Panc1 (cell line): ENCODE measurements at regions not wholly inside any gene's neighbourhood (a gene's known extent, or its start where the extent isn't known, plus 50 kb on each side); places are given as distances from the start of the nearest gene placed in this dataset.
A peak's percentile ranks its signal among the peaks of the same experiment; 100 is the strongest.

ENCODE experiments used
- ATAC-seq: fragments of 200-7000 bp; cut with Tn5 transposase; 2 replicates; pipeline ENCODE4 v1.9.1; 2020; ENCODE audit warnings: mild to moderate bottlenecking, moderate library complexity
- BruUV-seq: library from RNA; stranded (reverse); fragments of 400-500 nt; replicated peaks from 2 replicates; lab custom pipeline; 2021; lab: Mats Ljungman, UMichigan
- CTCF ChIA-PET: fragments of 300-600 bp; sonication (Branson Sonifier 250); formaldehyde crosslinking; loops from one replicate; lab custom pipeline; 2022; ENCODE audit warnings: antibody characterized with exemption; lab: Charles Lee
- POLR2A ChIA-PET: fragments of 300-600 bp; sonication (Branson Sonifier 250); formaldehyde crosslinking; loops from one replicate; lab custom pipeline; 2022; ENCODE audit warnings: antibody characterized with exemption; lab: Charles Lee
- DNase-seq: peaks from one replicate; pipeline ENCODE4 v3.0.0-alpha.2; 2010; ENCODE audit warnings: low read depth, low spot score
- H3K27ac ChIP-seq: 2 replicates; pipeline ENCODE4 v1.5.1; 2011; ENCODE audit warnings: mild to moderate bottlenecking, low read length, inconsistent platforms
- H3K27me3 ChIP-seq: fragments of 200-500 bp; sonication (Bioruptor generic); 2 replicates; pipeline ENCODE4 v1.6.0; 2014; ENCODE audit warnings: low read length, inconsistent platforms; ENCODE audit not compliant: control insufficient read depth, insufficient read depth
- H3K36me3 ChIP-seq: fragments of 200-500 bp; sonication (Bioruptor generic); 2 replicates; pipeline ENCODE4 v1.5.1; 2014; ENCODE audit warnings: inconsistent platforms, mild to moderate bottlenecking, low read length, moderate library complexity; ENCODE audit not compliant: control insufficient read depth, insufficient read depth
- H3K4me1 ChIP-seq: 2 replicates; pipeline ENCODE4 v1.5.1; 2011; ENCODE audit warnings: inconsistent platforms, mild to moderate bottlenecking, low read length, moderate library complexity; ENCODE audit not compliant: control insufficient read depth, insufficient read depth
- H3K4me3 ChIP-seq, 2 experiments: 2 replicates each; pipeline ENCODE4 v1.5.1; 2011 to 2012; ENCODE audit warnings: low read depth in 2 of 2, low read length in 2 of 2, mild to moderate bottlenecking in 2 of 2, inconsistent platforms in 1 of 2, moderate library complexity in 1 of 2
- H3K9me3 ChIP-seq: fragments of 200-500 bp; sonication (Bioruptor generic); 2 replicates; pipeline ENCODE4 v1.5.1; 2014; ENCODE audit warnings: low read depth, mild to moderate bottlenecking, inconsistent platforms, low read length, moderate library complexity; ENCODE audit not compliant: control insufficient read depth, insufficient read depth
- POLR2AphosphoS5 ChIP-seq: IDR thresholded peaks from 2 replicates; pipeline ENCODE4 v1.6.1; 2012; ENCODE audit warnings: mild to moderate bottlenecking, low read depth, low read length, moderate library complexity
- REST ChIP-seq, 2 experiments: IDR thresholded peaks; 2 replicates each; pipeline ENCODE4 v1.6.1; 2011 to 2012; ENCODE audit warnings: low read depth in 2 of 2, control low read depth in 1 of 2, low read length in 1 of 2, mild to moderate bottlenecking in 1 of 2, moderate library complexity in 1 of 2; ENCODE audit not compliant: insufficient read depth in 1 of 2
- SIN3A ChIP-seq: IDR thresholded peaks from 2 replicates; pipeline ENCODE4 v1.6.1; 2012; ENCODE audit warnings: low read depth, mild to moderate bottlenecking, low read length, moderate library complexity, borderline replicate concordance; ENCODE audit not compliant: insufficient read depth
- TCF7L2 ChIP-seq: IDR thresholded peaks from 2 replicates; pipeline ENCODE4 v1.6.1; 2011; ENCODE audit warnings: mild to moderate bottlenecking, low read depth, low read length, inconsistent platforms
- in situ Hi-C: cut with HindIII; loops from 2 replicates; pipeline ENCODE4 v1.10.0; 2016; ENCODE audit warnings: low sequenced_read_pairs, low pct_unique_long_range_greater_than_20kb
- intact Hi-C: fragments of 100-400 bp; cut with micrococcal nuclease; formaldehyde crosslinking; loops from one replicate; pipeline ENCODE4 v1.10.0; 2022; ENCODE audit not compliant: unreplicated experiment
- TF ChIP-seq, protein P1 (sequence below): fragments of 450-650 bp; IDR thresholded peaks from 2 replicates; pipeline ENCODE4 v1.5.1; 2017; ENCODE audit warnings: mild to moderate bottlenecking

DNA sequence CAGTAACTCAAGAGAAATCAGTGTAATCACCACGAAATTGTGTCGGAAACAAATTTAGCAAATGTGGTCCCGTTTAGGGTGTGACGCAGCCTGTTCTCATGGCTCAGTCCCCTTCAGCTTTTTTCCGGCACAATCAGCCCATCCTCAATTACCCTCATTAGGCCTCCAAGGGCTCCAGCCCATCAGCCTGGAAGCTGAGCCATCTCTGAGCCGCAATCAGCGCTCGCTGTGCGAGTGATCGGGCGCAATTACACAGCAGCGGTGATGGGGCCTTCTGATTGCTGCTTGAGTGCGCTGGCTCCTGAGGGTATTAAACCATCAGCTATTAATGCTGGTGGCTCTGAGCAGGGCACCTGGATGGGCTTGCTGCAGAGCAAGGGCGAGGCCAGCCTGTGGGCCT is 55.6 kb downstream of the PLXNA1 start:
- Histone ChIP-seq H3K27ac (no peak overlapping the region), H3K27me3 (no peaks in the 10 kb centered on the region), H3K4me3 (no peak overlapping the region), H3K4me1 (peaks cover 6% of the 10 kb centered on the region), H3K36me3 (no peaks in the 10 kb centered on the region), H3K9me3 (no peaks in the 10 kb centered on the region)
- no TSS peak for BruUV-seq
- ATAC-seq (no peak), DNase-seq (no peak)
- in situ Hi-C loops (no loop called here), intact Hi-C loops (no loop called here)
- TF ChIP-seq POLR2AphosphoS5 (no peak), TCF7L2 (no peak), SIN3A (no peak), REST (IDR thresholded peaks at IDR 0.05; ENCODE audit: insufficient read depth in 1 of 2, low read depth in 2 of 2, low read length in 1 of 2) (no peak)
- TF ChIP-seq, protein P1, sequence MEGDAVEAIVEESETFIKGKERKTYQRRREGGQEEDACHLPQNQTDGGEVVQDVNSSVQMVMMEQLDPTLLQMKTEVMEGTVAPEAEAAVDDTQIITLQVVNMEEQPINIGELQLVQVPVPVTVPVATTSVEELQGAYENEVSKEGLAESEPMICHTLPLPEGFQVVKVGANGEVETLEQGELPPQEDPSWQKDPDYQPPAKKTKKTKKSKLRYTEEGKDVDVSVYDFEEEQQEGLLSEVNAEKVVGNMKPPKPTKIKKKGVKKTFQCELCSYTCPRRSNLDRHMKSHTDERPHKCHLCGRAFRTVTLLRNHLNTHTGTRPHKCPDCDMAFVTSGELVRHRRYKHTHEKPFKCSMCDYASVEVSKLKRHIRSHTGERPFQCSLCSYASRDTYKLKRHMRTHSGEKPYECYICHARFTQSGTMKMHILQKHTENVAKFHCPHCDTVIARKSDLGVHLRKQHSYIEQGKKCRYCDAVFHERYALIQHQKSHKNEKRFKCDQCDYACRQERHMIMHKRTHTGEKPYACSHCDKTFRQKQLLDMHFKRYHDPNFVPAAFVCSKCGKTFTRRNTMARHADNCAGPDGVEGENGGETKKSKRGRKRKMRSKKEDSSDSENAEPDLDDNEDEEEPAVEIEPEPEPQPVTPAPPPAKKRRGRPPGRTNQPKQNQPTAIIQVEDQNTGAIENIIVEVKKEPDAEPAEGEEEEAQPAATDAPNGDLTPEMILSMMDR = no peak
- ChIA-PET CTCF (no interaction called here), POLR2A (interaction anchor here (0.5 kb wide), 1 partner anchor 307 kb away, joined by 5 read pairs; no protein-coding TSS in a partner anchor)

- no peaks in the 10 kb centered on the region for H3K27me3 ChIP-seq
- TF ChIP-seq POLR2AphosphoS5 (peak; percentile 26; the same call in 1 of the 2 replicates), TCF7L2 (no peak)
- POLR2A ChIA-PET = interaction anchor here (0.5 kb wide), 1 partner anchor 308 kb away, joined by 5 read pairs; no protein-coding TSS in a partner anchor
- H3K4me1 ChIP-seq = peaks cover 12% of the 10 kb centered on the region
- no peak overlapping the region for H3K27ac ChIP-seq
- peak; percentile 2; the same call in 1 of the 2 replicates for ATAC-seq
- no peaks in the 10 kb centered on the region for H3K36me3 ChIP-seq
- H3K4me3 ChIP-seq = no peak overlapping the region
- BruUV-seq = no TSS peak
- CTCF ChIA-PET = no interaction called here
- in situ Hi-C loops = no loop called here
- DNase-seq = no peak
- intact Hi-C loops = no loop called here
- no peaks in the 10 kb centered on the region for H3K9me3 ChIP-seq
Measured at GRCh38 chr3:127038923-127039581, 56.1 kb downstream of the PLXNA1 start.

- POLR2A ChIA-PET = no interaction called here
- ATAC-seq = no peak
- H3K9me3 ChIP-seq = no peaks in the 10 kb centered on the region
- H3K4me3 ChIP-seq = no peak overlapping the region
- intact Hi-C loops (no loop called here), in situ Hi-C loops (no loop called here)
- H3K4me1 ChIP-seq = peaks cover 15% of the 10 kb centered on the region
- no TSS peak for BruUV-seq
- H3K27ac ChIP-seq = no peak overlapping the region
- no peaks in the 10 kb centered on the region for H3K27me3 ChIP-seq
- no peak for TF ChIP-seq POLR2AphosphoS5
- TF ChIP-seq SIN3A = no peak
- TF ChIP-seq REST (IDR thresholded peaks at IDR 0.05; ENCODE audit: insufficient read depth in 1 of 2, low read depth in 2 of 2, low read length in 1 of 2) = no peak
- no peak for TF ChIP-seq TCF7L2
- TF ChIP-seq, protein P1 = no peak
- CTCF ChIA-PET = no interaction called here
- no peaks in the 10 kb centered on the region for H3K36me3 ChIP-seq
- DNase-seq = no peak
Measured at GRCh38 chr3:127039719-127040118, 56.8 kb downstream of the PLXNA1 start.
